Keratinocyte (primary cell): ENCODE measurements at regions not wholly inside any gene's neighbourhood (a gene's known extent, or its start where the extent isn't known, plus 50 kb on each side); places are given as distances from the start of the nearest gene placed in this dataset.

Experiments used
- DNase-seq: peaks from one replicate; pipeline ENCODE4 v3.0.0-alpha.2; 2011; ENCODE audit warnings: low read depth, missing footprints, low spot score
- FAIRE-seq: peaks from 2 replicates; lab custom pipeline; 2011; peaks lifted over from hg19 to GRCh38; lab: Jason Lieb, UNC
- H2AFZ ChIP-seq: 2 replicates; pipeline ENCODE4 v1.6.0; 2012; ENCODE audit warnings: low read length, control low read depth, inconsistent platforms; ENCODE audit not compliant: control insufficient read depth
- H3K27ac ChIP-seq: 2 replicates; pipeline ENCODE4 v1.5.1; 2011; ENCODE audit warnings: low read length; ENCODE audit not compliant: control insufficient read depth, insufficient read depth
- H3K27me3 ChIP-seq: 3 replicates; pipeline ENCODE4 v1.6.0; 2011; ENCODE audit warnings: low read length; ENCODE audit not compliant: control insufficient read depth, insufficient read depth; ENCODE audit errors: extremely low read depth
- H3K36me3 ChIP-seq, 2 experiments: 2 replicates in 1 of 2; 3 replicates in 1 of 2; pipeline ENCODE4 v1.5.1; 2011; ENCODE audit warnings: low read length in 2 of 2, mild to moderate bottlenecking in 1 of 2; ENCODE audit not compliant: control insufficient read depth in 2 of 2, insufficient read depth in 2 of 2; ENCODE audit errors: extremely low read depth in 1 of 2
- H3K4me1 ChIP-seq: 3 replicates; pipeline ENCODE4 v1.5.1; 2011; ENCODE audit warnings: low read length; ENCODE audit not compliant: control insufficient read depth, insufficient read depth; ENCODE audit errors: extremely low read depth
- H3K4me2 ChIP-seq: 3 replicates; pipeline ENCODE4 v1.6.0; 2011; ENCODE audit warnings: low read depth, low read length; ENCODE audit not compliant: control insufficient read depth, insufficient read depth; ENCODE audit errors: extremely low read depth
- H3K4me3 ChIP-seq, 3 experiments: fragments of 200-600 bp in 1 of 3; sonication (generic) in 1 of 3; 2 replicates in 2 of 3; 3 replicates in 1 of 3; pipeline ENCODE4 v1.5.1; 2011 to 2016; ENCODE audit warnings: low read length in 3 of 3, mild to moderate bottlenecking in 3 of 3, control low read depth in 2 of 3, inconsistent platforms in 1 of 3, low read depth in 1 of 3, mixed read lengths in 1 of 3, mixed run types in 1 of 3, moderate library complexity in 1 of 3; ENCODE audit not compliant: control insufficient read depth in 2 of 3, insufficient read depth in 2 of 3; ENCODE audit errors: extremely low read depth in 1 of 3
- H3K79me2 ChIP-seq: 2 replicates; pipeline ENCODE4 v1.6.0; 2012; ENCODE audit warnings: low read length; ENCODE audit not compliant: control insufficient read depth, insufficient read depth
- H3K9ac ChIP-seq: 3 replicates; pipeline ENCODE4 v1.6.0; 2011; ENCODE audit warnings: low read length; ENCODE audit not compliant: control insufficient read depth, insufficient read depth; ENCODE audit errors: extremely low read depth
- H3K9me1 ChIP-seq: 3 replicates; pipeline ENCODE4 v1.6.0; 2011; ENCODE audit warnings: low read length; ENCODE audit not compliant: control insufficient read depth, insufficient read depth; ENCODE audit errors: extremely low read depth
- H3K9me3 ChIP-seq: 2 replicates; pipeline ENCODE4 v1.5.1; 2012; ENCODE audit warnings: low read depth, low read length; ENCODE audit not compliant: control insufficient read depth
- H4K20me1 ChIP-seq: 3 replicates; pipeline ENCODE4 v1.6.0; 2011; ENCODE audit warnings: low read length; ENCODE audit not compliant: control insufficient read depth, insufficient read depth; ENCODE audit errors: extremely low read depth
- EZH2 ChIP-seq: IDR thresholded peaks from one replicate; pipeline ENCODE4 v1.6.1; 2012; ENCODE audit warnings: inconsistent platforms, mild to moderate bottlenecking, low read length, moderate library complexity
- dilution Hi-C: fragments of 300-500 bp; cut with MboI; formaldehyde crosslinking; loops from one replicate; pipeline ENCODE4 v1.7.0; 2020; ENCODE audit warnings: low sequenced_read_pairs; ENCODE audit not compliant: extremely low pct_ligation_motif_present
- TF ChIP-seq, protein P1 (sequence below), 3 experiments: IDR thresholded peaks in 1 of 3; conservative IDR thresholded peaks in 1 of 3; optimal IDR thresholded peaks in 1 of 3; 2 replicates in 2 of 3; 3 replicates in 1 of 3; pipeline versions ENCODE3 to v1.5.1; 2011; ENCODE audit warnings: low read length in 3 of 3, mild to moderate bottlenecking in 3 of 3, moderate library complexity in 2 of 3, control low read depth in 1 of 3, inconsistent platforms in 1 of 3; ENCODE audit not compliant: insufficient read depth in 2 of 3; ENCODE audit errors: extremely low read depth in 1 of 3

DNA sequence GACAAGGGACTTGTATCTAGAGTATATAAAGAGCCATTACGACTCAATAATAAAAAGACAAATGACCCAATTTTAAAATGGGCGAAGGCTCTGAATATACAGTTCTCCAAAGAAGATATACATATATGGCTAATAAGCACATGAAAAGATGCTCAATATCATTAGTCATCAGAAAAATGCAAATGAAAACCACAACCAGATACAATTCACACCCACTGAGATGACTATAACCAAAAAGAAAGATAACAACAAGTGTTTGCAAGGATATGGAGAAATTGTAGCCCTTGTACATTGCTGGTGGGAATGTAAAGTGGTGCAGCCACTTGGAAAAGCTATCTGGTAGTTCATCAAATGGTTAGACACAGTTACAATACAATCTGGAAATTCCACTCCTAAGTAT lies 96.3 kb downstream of the TRIM29 start:
- Histone ChIP-seq H3K27ac (no peak overlapping the region), H3K4me1 (no peaks in the 10 kb centered on the region), H3K9ac (no peak overlapping the region), H3K36me3 (no peaks in the 10 kb centered on the region), H3K9me1 (no peaks in the 10 kb centered on the region), H3K9me3 (no peaks in the 10 kb centered on the region), H4K20me1 (no peaks in the 10 kb centered on the region), H3K27me3 (no peaks in the 10 kb centered on the region), H3K4me2 (no peak overlapping the region), H3K79me2 (no peaks in the 10 kb centered on the region), H3K4me3 (no peak overlapping the region), H2AFZ (no peak overlapping the region)
- FAIRE-seq (no peak), DNase-seq (no peak)
- no peak for TF ChIP-seq EZH2
- TF ChIP-seq, protein P1, sequence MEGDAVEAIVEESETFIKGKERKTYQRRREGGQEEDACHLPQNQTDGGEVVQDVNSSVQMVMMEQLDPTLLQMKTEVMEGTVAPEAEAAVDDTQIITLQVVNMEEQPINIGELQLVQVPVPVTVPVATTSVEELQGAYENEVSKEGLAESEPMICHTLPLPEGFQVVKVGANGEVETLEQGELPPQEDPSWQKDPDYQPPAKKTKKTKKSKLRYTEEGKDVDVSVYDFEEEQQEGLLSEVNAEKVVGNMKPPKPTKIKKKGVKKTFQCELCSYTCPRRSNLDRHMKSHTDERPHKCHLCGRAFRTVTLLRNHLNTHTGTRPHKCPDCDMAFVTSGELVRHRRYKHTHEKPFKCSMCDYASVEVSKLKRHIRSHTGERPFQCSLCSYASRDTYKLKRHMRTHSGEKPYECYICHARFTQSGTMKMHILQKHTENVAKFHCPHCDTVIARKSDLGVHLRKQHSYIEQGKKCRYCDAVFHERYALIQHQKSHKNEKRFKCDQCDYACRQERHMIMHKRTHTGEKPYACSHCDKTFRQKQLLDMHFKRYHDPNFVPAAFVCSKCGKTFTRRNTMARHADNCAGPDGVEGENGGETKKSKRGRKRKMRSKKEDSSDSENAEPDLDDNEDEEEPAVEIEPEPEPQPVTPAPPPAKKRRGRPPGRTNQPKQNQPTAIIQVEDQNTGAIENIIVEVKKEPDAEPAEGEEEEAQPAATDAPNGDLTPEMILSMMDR (optimal IDR thresholded peaks at IDR 0.05 in 1 of 3, IDR thresholded peaks at IDR 0.05 in 1 of 3, conservative IDR thresholded peaks at IDR 0.05 in 1 of 3; ENCODE audit: extremely low read depth in 1 of 3, insufficient read depth in 2 of 3, low read length in 3 of 3): no peak
- dilution Hi-C loops: no loop called here

DNA sequence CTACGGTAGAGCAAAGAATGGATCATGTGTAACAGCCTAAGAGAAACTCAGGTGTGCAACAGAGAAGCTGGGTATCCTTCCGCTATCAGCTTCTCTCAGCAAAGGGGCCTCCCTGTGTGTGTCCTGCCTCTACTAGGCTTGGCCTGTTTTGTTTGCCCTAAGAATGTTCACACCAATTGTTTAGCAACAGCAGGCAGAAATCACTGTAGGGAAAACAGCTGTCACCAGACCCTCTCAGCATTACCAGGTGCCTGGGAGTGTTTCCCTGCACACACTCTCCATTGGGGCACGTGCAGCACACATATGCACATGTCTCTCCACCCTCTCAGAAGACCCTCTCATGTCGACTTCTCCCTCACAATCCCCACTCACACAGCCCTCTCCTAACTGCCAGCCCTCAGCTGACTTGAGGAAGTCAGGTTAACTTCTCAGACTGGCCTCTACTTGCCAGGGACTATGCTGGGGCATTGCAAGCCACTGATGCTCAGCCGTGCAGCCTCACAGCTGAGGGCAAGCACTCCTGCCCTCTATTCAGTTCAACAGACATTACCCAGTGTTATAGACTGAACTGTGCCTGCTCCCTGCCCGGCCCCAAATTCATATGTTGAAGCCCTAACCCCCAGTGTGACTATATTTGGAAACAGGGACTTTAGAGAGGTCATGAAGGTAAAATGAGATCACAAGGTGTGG lies 97.6 kb downstream of the TRIM29 start:
- FAIRE-seq: no peak
- no peaks in the 10 kb centered on the region for H3K27me3 ChIP-seq
- dilution Hi-C loops: no loop called here

More for the DNA sequence above, 97.6 kb downstream of the TRIM29 start:
- no peak overlapping the region for H3K27ac ChIP-seq
- no peak overlapping the region for H3K4me3 ChIP-seq
- no peak overlapping the region for H2AFZ ChIP-seq
- no peaks in the 10 kb centered on the region for H3K4me1 ChIP-seq
- no peak overlapping the region for H3K9ac ChIP-seq
- TF ChIP-seq, protein P1 (optimal IDR thresholded peaks at IDR 0.05 in 1 of 3, IDR thresholded peaks at IDR 0.05 in 1 of 3, conservative IDR thresholded peaks at IDR 0.05 in 1 of 3; ENCODE audit: extremely low read depth in 1 of 3, insufficient read depth in 2 of 3, low read length in 3 of 3): no peak
- TF ChIP-seq EZH2: no peak
- no peaks in the 10 kb centered on the region for H3K79me2 ChIP-seq
- H3K4me2 ChIP-seq: no peak overlapping the region
- no peak for DNase-seq
- peaks cover 4% of the 10 kb centered on the region for H3K9me3 ChIP-seq
- no peaks in the 10 kb centered on the region for H4K20me1 ChIP-seq
- H3K9me1 ChIP-seq: no peaks in the 10 kb centered on the region
- no peaks in the 10 kb centered on the region for H3K36me3 ChIP-seq
